CD4-positive, alpha-beta T cell (primary cell): ENCODE measurements at regions not wholly inside any gene's neighbourhood (a gene's known extent, or its start where the extent isn't known, plus 50 kb on each side); places are given as distances from the start of the nearest gene placed in this dataset.

Experiments used
- ATAC-seq: fragments of 200-7000 bp; cut with Tn5 transposase; one replicate; pipeline ENCODE4 v1.10.0; 2022; ENCODE audit warnings: mild to moderate bottlenecking; ENCODE audit not compliant: poor library complexity
- CTCF ChIA-PET: fragments of 350-600 bp; sonication (Branson Sonifier 250); formaldehyde crosslinking; loops from one replicate; lab custom pipeline; 2021; ENCODE audit warnings: antibody characterized with exemption, inconsistent platforms; lab: Charles Lee
- POLR2A ChIA-PET: fragments of 350-600 bp; sonication (Branson Sonifier 250); formaldehyde crosslinking; loops from one replicate; lab custom pipeline; 2021; ENCODE audit warnings: antibody characterized with exemption, inconsistent platforms; lab: Charles Lee
- DNase-seq, 14 experiments: peaks; one replicate each; pipeline ENCODE4 v3.0.0-alpha.2; 2013 to 2020; ENCODE audit warnings: mixed read lengths in 2 of 14
- H3K27ac ChIP-seq, 2 donors: one replicate each; pipeline versions ENCODE4 v1.5.1 to v1.7.0; 2013; ENCODE audit warnings: low read length in 2 of 2, low read depth in 1 of 2, mild to moderate bottlenecking in 1 of 2
- H3K27me3 ChIP-seq, 2 experiments: 1 replicate in 1 of 2; 2 replicates in 1 of 2; pipeline versions ENCODE4 v1.6.1 to v1.7.0; 2013; ENCODE audit warnings: low read length in 2 of 2, control low read depth in 1 of 2, mild to moderate bottlenecking in 1 of 2, moderate library complexity in 1 of 2; ENCODE audit not compliant: insufficient read depth in 2 of 2, control insufficient read depth in 1 of 2
- H3K36me3 ChIP-seq: one replicate; pipeline ENCODE4 v1.6.1; 2013; ENCODE audit warnings: low read length, control low read depth; ENCODE audit not compliant: insufficient read depth
- H3K4me1 ChIP-seq: one replicate; pipeline ENCODE4 v1.6.1; 2013; ENCODE audit warnings: low read length, control low read depth; ENCODE audit not compliant: insufficient read depth
- H3K4me3 ChIP-seq: one replicate; pipeline ENCODE4 v1.5.1; 2013; ENCODE audit warnings: mild to moderate bottlenecking, low read length, moderate library complexity
- H3K9me3 ChIP-seq, 2 experiments: 1 replicate in 1 of 2; 2 replicates in 1 of 2; pipeline versions ENCODE4 v1.6.1 to v1.7.0; 2013; ENCODE audit warnings: low read length in 2 of 2, mild to moderate bottlenecking in 2 of 2, control low read depth in 1 of 2, moderate library complexity in 1 of 2; ENCODE audit not compliant: control insufficient read depth in 1 of 2, insufficient read depth in 1 of 2
- H3K27ac Mint-ChIP-seq: one replicate; pipeline ENCODE4 v1.8.0; 2020; ENCODE audit warnings: mixed read lengths
- H3K27me3 Mint-ChIP-seq: one replicate; pipeline ENCODE4 v1.8.0; 2021; ENCODE audit warnings: mixed read lengths
- H3K36me3 Mint-ChIP-seq: one replicate; pipeline ENCODE4 v1.8.0; 2021; ENCODE audit warnings: low read depth, mixed read lengths
- H3K4me1 Mint-ChIP-seq: one replicate; pipeline ENCODE4 v1.8.0; 2021; ENCODE audit warnings: low read depth, mixed read lengths
- H3K4me3 Mint-ChIP-seq: one replicate; pipeline ENCODE4 v1.8.0; 2020; ENCODE audit warnings: mild to moderate bottlenecking, mixed read lengths
- H3K9me3 Mint-ChIP-seq: one replicate; pipeline ENCODE4 v1.8.0; 2020; ENCODE audit warnings: mixed read lengths
- CTCF ChIP-seq: fragments of 200-600 bp; IDR thresholded peaks from one replicate; pipeline ENCODE4 v1.8.0; 2022; ENCODE audit warnings: antibody characterized with exemption, mild to moderate bottlenecking
- intact Hi-C, 2 experiments: fragments of 100-400 bp; cut with DNase I in 1 of 2; cut with micrococcal nuclease in 1 of 2; formaldehyde crosslinking; loops; one replicate each; pipeline versions ENCODE4 v1.15.1 to v1.9.0; 2023 to 2025; cut with DNase I, micrococcal nuclease

GRCh38 chr22:36088292-36088691 is 59.7 kb upstream of the RBFOX2 start:
- Histone ChIP-seq H3K27me3 (no peaks in the 10 kb centered on the region), H3K36me3 (no peaks in the 10 kb centered on the region), H3K4me1 (no peaks in the 10 kb centered on the region), H3K4me3 (no peak overlapping the region), H3K9me3 (no peaks in the 10 kb centered on the region), H3K27ac (no peak overlapping the region)
- Mint-ChIP-seq H3K9me3 (no peaks in the 10 kb centered on the region), H3K36me3 (no peaks in the 10 kb centered on the region), H3K27ac (no peak overlapping the region), H3K4me3 (no peak overlapping the region), H3K27me3 (no peaks in the 10 kb centered on the region), H3K4me1 (no peaks in the 10 kb centered on the region)
- TF ChIP-seq CTCF, result no peak
- POLR2A ChIA-PET, result no interaction called here
- no peak for DNase-seq
- intact Hi-C loops, result no loop called here
- ATAC-seq, result no peak
- CTCF ChIA-PET, result interaction anchor here (1.1 kb wide), 1 partner anchor 22 kb away, joined by 3 read pairs; no protein-coding TSS in a partner anchor

- H3K9me3 ChIP-seq, result no peaks in the 10 kb centered on the region
- Mint-ChIP-seq H3K4me3 (no peak overlapping the region), H3K4me1 (no peaks in the 10 kb centered on the region), H3K9me3 (no peaks in the 10 kb centered on the region), H3K27ac (no peak overlapping the region), H3K27me3 (no peaks in the 10 kb centered on the region), H3K36me3 (no peaks in the 10 kb centered on the region)
- no peak overlapping the region for H3K27ac ChIP-seq
- no peak for DNase-seq
- intact Hi-C loops, result no loop called here
- H3K36me3 ChIP-seq, result no peaks in the 10 kb centered on the region
- H3K4me3 ChIP-seq, result no peak overlapping the region
- no peak for ATAC-seq
- TF ChIP-seq CTCF, result no peak
- POLR2A ChIA-PET, result no interaction called here
- H3K27me3 ChIP-seq, result no peaks in the 10 kb centered on the region
- CTCF ChIA-PET, result interaction anchor here (1.1 kb wide), 1 partner anchor 22 kb away, joined by 3 read pairs; no protein-coding TSS in a partner anchor
- no peaks in the 10 kb centered on the region for H3K4me1 ChIP-seq
These were observed 59.2 kb upstream of the RBFOX2 start for GRCh38 chr22:36087784-36088183.

DNA sequence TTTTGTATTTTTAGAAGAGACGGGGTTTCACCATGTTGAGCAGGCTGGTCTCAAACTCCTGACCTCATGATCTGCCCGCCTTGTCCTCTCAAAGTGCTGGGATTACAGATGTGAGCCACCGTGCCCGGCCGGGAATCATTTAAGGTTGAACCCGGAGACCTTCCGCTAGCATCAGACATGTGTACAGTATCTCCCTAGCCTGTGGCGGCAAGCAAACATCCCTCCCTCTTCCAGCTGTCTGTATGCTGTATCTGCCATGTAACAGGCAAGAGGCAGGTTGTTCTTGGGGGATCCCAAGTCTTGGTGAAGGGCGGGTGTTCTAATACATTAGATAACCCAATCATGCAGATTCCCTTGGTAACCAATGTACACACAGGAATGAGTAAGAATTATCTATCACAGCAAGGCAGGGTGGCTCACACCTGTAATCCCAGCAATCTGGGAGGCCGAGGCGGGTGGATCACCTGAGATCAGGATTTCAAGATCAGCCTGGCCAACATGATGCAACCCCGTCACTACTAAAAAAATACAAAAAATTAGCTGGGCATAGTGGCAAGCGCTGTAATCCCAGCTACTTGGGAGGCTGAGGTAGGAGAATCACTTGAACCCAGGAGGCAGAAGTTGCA is 58.1 kb upstream of the RBFOX2 start:
- Histone ChIP-seq H3K36me3 (no peaks in the 10 kb centered on the region), H3K4me1 (no peaks in the 10 kb centered on the region), H3K9me3 (no peaks in the 10 kb centered on the region), H3K27ac (no peak overlapping the region), H3K4me3 (no peak overlapping the region), H3K27me3 (no peaks in the 10 kb centered on the region)
- CTCF ChIA-PET, result interaction anchor here (0.6 kb wide), 1 partner anchor 15 kb away, joined by 7 read pairs; no protein-coding TSS in a partner anchor
- no peaks in the 10 kb centered on the region for H3K9me3 Mint-ChIP-seq
- no peaks in the 10 kb centered on the region for H3K4me1 Mint-ChIP-seq
- no peak overlapping the region for H3K27ac Mint-ChIP-seq
- ATAC-seq (no peak), DNase-seq (no peak)
- no peak overlapping the region for H3K4me3 Mint-ChIP-seq
- H3K36me3 Mint-ChIP-seq, result no peaks in the 10 kb centered on the region
- H3K27me3 Mint-ChIP-seq, result no peaks in the 10 kb centered on the region
- TF ChIP-seq CTCF, result no peak
- POLR2A ChIA-PET, result no interaction called here
- intact Hi-C loops, result no loop called here
